A673 (cell line): ENCODE measurements at regions not wholly inside any gene's neighbourhood (a gene's known extent, or its start where the extent isn't known, plus 50 kb on each side); places are given as distances from the start of the nearest gene placed in this dataset.
A peak's percentile ranks its signal among the peaks of the same experiment; 100 is the strongest.

Experiments used
- BruUV-seq: library from RNA; stranded (reverse); fragments of 400-500 nt; replicated peaks from 2 replicates; lab custom pipeline; 2021; lab: Mats Ljungman, UMichigan
- CTCF ChIA-PET: fragments of 300-600 bp; sonication (Branson Sonifier 250); formaldehyde crosslinking; loops from one replicate; lab custom pipeline; 2022; ENCODE audit warnings: antibody characterized with exemption; lab: Charles Lee
- POLR2A ChIA-PET: fragments of 300-600 bp; sonication (Branson Sonifier 250); formaldehyde crosslinking; loops from one replicate; lab custom pipeline; 2022; ENCODE audit warnings: antibody characterized with exemption; ENCODE audit not compliant: low non-redundant PET; lab: Charles Lee
- DNase-seq: peaks from one replicate; pipeline ENCODE4 v3.0.0-alpha.2; 2015; ENCODE audit warnings: low spot score
- H3K27ac ChIP-seq: fragments of 200-600 bp; sonication (generic); 2 replicates; pipeline ENCODE4 v1.5.1; 2016; ENCODE audit warnings: mixed run types, low read depth, mild to moderate bottlenecking, mixed read lengths, antibody characterized with exemption, low read length; ENCODE audit not compliant: poor library complexity, severe bottlenecking
- H3K27me3 ChIP-seq: fragments of 200-600 bp; sonication (generic); replicated peaks from 2 replicates; pipeline ENCODE4 v1.6.1; 2017; ENCODE audit warnings: mixed run types, low read depth, mild to moderate bottlenecking, mixed read lengths, antibody characterized with exemption, low read length; ENCODE audit not compliant: insufficient read depth, poor library complexity
- H3K36me3 ChIP-seq: fragments of 200-600 bp; sonication (generic); 2 replicates; pipeline ENCODE4 v1.6.1; 2016; ENCODE audit warnings: mixed run types, mild to moderate bottlenecking, mixed read lengths, antibody characterized with exemption, low read length; ENCODE audit not compliant: insufficient read depth, poor library complexity, severe bottlenecking
- H3K4me1 ChIP-seq: fragments of 200-600 bp; sonication (generic); 2 replicates; pipeline ENCODE4 v1.6.1; 2017; ENCODE audit warnings: mixed run types, mild to moderate bottlenecking, mixed read lengths, antibody characterized with exemption, low read length; ENCODE audit not compliant: insufficient read depth, poor library complexity, severe bottlenecking
- H3K4me3 ChIP-seq: fragments of 200-600 bp; sonication (generic); 2 replicates; pipeline ENCODE4 v1.5.1; 2016; ENCODE audit warnings: low read depth, mixed run types, mild to moderate bottlenecking, mixed read lengths, low read length; ENCODE audit not compliant: poor library complexity, severe bottlenecking
- H3K9me3 ChIP-seq: fragments of 200-600 bp; sonication (generic); 2 replicates; pipeline ENCODE4 v1.6.1; 2016; ENCODE audit warnings: mixed run types, low read depth, mild to moderate bottlenecking, mixed read lengths, antibody characterized with exemption, low read length; ENCODE audit not compliant: poor library complexity, severe bottlenecking
- EZH2 ChIP-seq: fragments of 200-600 bp; sonication (generic); IDR thresholded peaks from 2 replicates; pipeline ENCODE4 v1.6.1; 2017; ENCODE audit warnings: borderline replicate concordance, low read depth, mild to moderate bottlenecking, mixed read lengths, antibody characterized with exemption, low read length; ENCODE audit not compliant: poor library complexity, severe bottlenecking
- intact Hi-C: fragments of 100-400 bp; cut with micrococcal nuclease; formaldehyde crosslinking; loops from one replicate; pipeline ENCODE4 v1.10.0; 2022; ENCODE audit not compliant: unreplicated experiment
- TF ChIP-seq, protein P1 (sequence below): fragments of 300-800, 200-600 bp; sonication (generic); conservative IDR thresholded peaks from 2 replicates; pipeline ENCODE4 v1.5.1; 2017; ENCODE audit warnings: low read depth, mild to moderate bottlenecking, antibody characterized with exemption, low read length, moderate library complexity, mixed read lengths

GRCh38 chr11:39037611-39038010 lies 2421.8 kb downstream of the LRRC4C start:
- ChIA-PET CTCF (interaction anchor here (0.9 kb wide), 1 partner anchor 328 kb away, joined by 3 read pairs; no protein-coding TSS in a partner anchor), POLR2A (no interaction called here)
- intact Hi-C loops: loop anchor here (2.0 to 5.0 kb wide), 2 partner anchors 183 to 315 kb away; no protein-coding TSS in a partner anchor
- no TSS peak for BruUV-seq
- DNase-seq: peak; percentile 94
- H3K36me3 ChIP-seq: no peaks in the 10 kb centered on the region
- TF ChIP-seq, protein P1, sequence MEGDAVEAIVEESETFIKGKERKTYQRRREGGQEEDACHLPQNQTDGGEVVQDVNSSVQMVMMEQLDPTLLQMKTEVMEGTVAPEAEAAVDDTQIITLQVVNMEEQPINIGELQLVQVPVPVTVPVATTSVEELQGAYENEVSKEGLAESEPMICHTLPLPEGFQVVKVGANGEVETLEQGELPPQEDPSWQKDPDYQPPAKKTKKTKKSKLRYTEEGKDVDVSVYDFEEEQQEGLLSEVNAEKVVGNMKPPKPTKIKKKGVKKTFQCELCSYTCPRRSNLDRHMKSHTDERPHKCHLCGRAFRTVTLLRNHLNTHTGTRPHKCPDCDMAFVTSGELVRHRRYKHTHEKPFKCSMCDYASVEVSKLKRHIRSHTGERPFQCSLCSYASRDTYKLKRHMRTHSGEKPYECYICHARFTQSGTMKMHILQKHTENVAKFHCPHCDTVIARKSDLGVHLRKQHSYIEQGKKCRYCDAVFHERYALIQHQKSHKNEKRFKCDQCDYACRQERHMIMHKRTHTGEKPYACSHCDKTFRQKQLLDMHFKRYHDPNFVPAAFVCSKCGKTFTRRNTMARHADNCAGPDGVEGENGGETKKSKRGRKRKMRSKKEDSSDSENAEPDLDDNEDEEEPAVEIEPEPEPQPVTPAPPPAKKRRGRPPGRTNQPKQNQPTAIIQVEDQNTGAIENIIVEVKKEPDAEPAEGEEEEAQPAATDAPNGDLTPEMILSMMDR: no peak
- no peak for TF ChIP-seq EZH2
- H3K4me1 ChIP-seq: peaks cover 19% of the 10 kb centered on the region
- no peak overlapping the region for H3K4me3 ChIP-seq
- H3K27me3 ChIP-seq: no peaks in the 10 kb centered on the region
- peak overlapping the region; percentile 13 for H3K27ac ChIP-seq
- H3K9me3 ChIP-seq: no peaks in the 10 kb centered on the region

DNA sequence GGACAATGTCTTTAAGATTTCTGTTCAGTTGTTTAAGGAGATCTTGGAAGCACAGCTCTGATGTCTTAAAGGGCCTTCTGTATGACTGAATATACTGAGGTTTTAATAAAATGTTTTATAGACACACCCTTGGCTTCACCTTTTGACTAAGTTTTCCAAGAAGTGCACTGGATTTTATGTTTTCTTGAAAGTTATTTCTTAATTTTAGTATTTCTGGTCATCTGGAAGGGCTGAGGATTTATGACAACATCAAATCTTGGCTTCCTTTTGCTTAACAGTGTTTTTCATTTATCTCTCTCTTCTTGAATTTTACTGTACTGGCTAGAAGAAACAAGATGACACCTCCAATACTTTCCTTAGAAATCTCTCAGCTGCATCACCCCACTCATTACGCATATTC lies 2423.4 kb downstream of the LRRC4C start:
- no peaks in the 10 kb centered on the region for H3K27me3 ChIP-seq
- peaks cover 19% of the 10 kb centered on the region for H3K4me1 ChIP-seq
- no peak overlapping the region for H3K27ac ChIP-seq
- DNase-seq: no peak
- CTCF ChIA-PET: no interaction called here
- no peak overlapping the region for H3K4me3 ChIP-seq
- H3K36me3 ChIP-seq: no peaks in the 10 kb centered on the region
- intact Hi-C loops: loop anchor here (5.0 kb wide), 1 partner anchor 316 kb away; no protein-coding TSS in a partner anchor
- POLR2A ChIA-PET: no interaction called here
- no TSS peak for BruUV-seq
- no peak for TF ChIP-seq EZH2
- TF ChIP-seq, protein P1: no peak
- no peaks in the 10 kb centered on the region for H3K9me3 ChIP-seq

GRCh38 chr11:39021539-39021938 lies 2423.5 kb upstream of the RAG2 start:
- H3K36me3 ChIP-seq: no peaks in the 10 kb centered on the region
- H3K27ac ChIP-seq: no peak overlapping the region
- TF ChIP-seq, protein P1: no peak
- TF ChIP-seq EZH2: no peak
- BruUV-seq: no TSS peak
- no peak overlapping the region for H3K4me3 ChIP-seq
- ChIA-PET CTCF (no interaction called here), POLR2A (no interaction called here)
- H3K9me3 ChIP-seq: no peaks in the 10 kb centered on the region
- no peak for DNase-seq
- intact Hi-C loops: no loop called here
- no peaks in the 10 kb centered on the region for H3K27me3 ChIP-seq
- H3K4me1 ChIP-seq: no peaks in the 10 kb centered on the region
